K562 (cell line): ENCODE measurements at regions not wholly inside any gene's neighbourhood (a gene's known extent, or its start where the extent isn't known, plus 50 kb on each side); places are given as distances from the start of the nearest gene placed in this dataset.

ENCODE experiments used
- ARNT ChIP-seq, 2 experiments: fragments of 450-650 bp; IDR thresholded peaks; 2 replicates each; pipeline ENCODE4 v1.6.1; 2016; ENCODE audit warnings: mild to moderate bottlenecking in 1 of 2
- CHD1 ChIP-seq: fragments of 200-600 bp; sonication (generic); IDR thresholded peaks from one replicate; pipeline ENCODE4 v1.6.1; 2012; ENCODE audit warnings: mild to moderate bottlenecking, moderate library complexity, low read length, inconsistent platforms
- FOXA3 ChIP-seq, 2 experiments: fragments of 450-650 bp in 1 of 2; sonication (generic) in 1 of 2; formaldehyde crosslinking; IDR thresholded peaks in 1 of 2; conservative IDR thresholded peaks in 1 of 2; 2 replicates each; pipeline versions ENCODE4 v1.4.0 to v1.8.0; 2020 to 2022; ENCODE audit warnings: mild to moderate bottlenecking in 2 of 2, missing genetic modification reagents in 1 of 2
- HDGF ChIP-seq: fragments of 450-650 bp; IDR thresholded peaks from 2 replicates; pipeline ENCODE4 v1.6.1; 2016
- HMBOX1 ChIP-seq: sonication (generic); IDR thresholded peaks from 2 replicates; pipeline ENCODE4 v1.6.1; 2016
- HOMEZ ChIP-seq: fragments of 250-450 bp; sonication (Bioruptor Pico); IDR thresholded peaks from 2 replicates; pipeline ENCODE4 v1.4.0; 2020; ENCODE audit warnings: mild to moderate bottlenecking, moderate library complexity
- KAT2B ChIP-seq: IDR thresholded peaks from one replicate; pipeline ENCODE4 v1.6.1; 2012; ENCODE audit warnings: low read depth, mild to moderate bottlenecking, control low read depth, inconsistent platforms, low read length, moderate library complexity
- PHB ChIP-seq: fragments of 250-450 bp; sonication (Bioruptor Pico); IDR thresholded peaks from 2 replicates; pipeline ENCODE4 v1.5.0; 2021
- RAD21 ChIP-seq, 2 experiments: fragments of 250-450 bp in 1 of 2; fragments of 450-650 bp in 1 of 2; sonication (Bioruptor Pico) in 1 of 2; formaldehyde crosslinking in 1 of 2; IDR thresholded peaks in 1 of 2; conservative IDR thresholded peaks in 1 of 2; 2 replicates each; pipeline versions ENCODE4 v1.4.0 to v1.8.0; 2020 to 2022; ENCODE audit warnings: mild to moderate bottlenecking in 2 of 2, moderate library complexity in 1 of 2
- RBM22 ChIP-seq: fragments of 200-400 bp; formaldehyde crosslinking; IDR thresholded peaks from 2 replicates; pipeline ENCODE4 v1.6.1; 2018; ENCODE audit warnings: low read length, low read depth; ENCODE audit not compliant: poor library complexity, severe bottlenecking
- ZBTB5 ChIP-seq: fragments of 450-650 bp; IDR thresholded peaks from 2 replicates; pipeline ENCODE4 v1.6.1; 2017; ENCODE audit warnings: antibody characterized with exemption
- ZNF318 ChIP-seq, 2 experiments: fragments of 450-650 bp; IDR thresholded peaks; 2 replicates each; pipeline ENCODE4 v1.6.1; 2016; ENCODE audit warnings: mild to moderate bottlenecking in 2 of 2, borderline replicate concordance in 1 of 2, low read depth in 1 of 2, moderate library complexity in 1 of 2

GRCh38 chr6:109877028-109878004 lies 100.8 kb upstream of the GPR6 start (continued):
- TF ChIP-seq ZNF318 (IDR thresholded peaks at IDR 0.05; ENCODE audit: borderline replicate concordance in 1 of 2, low read depth in 1 of 2) (no peak), FOXA3 (CRISPR knock-in tag; conservative IDR thresholded peaks at IDR 0.05 in 1 of 2, IDR thresholded peaks at IDR 0.05 in 1 of 2) (peak in 1 of 2 experiments; percentile 46; a peak in 1 of 4 replicates), KAT2B (no peak), ARNT (IDR thresholded peaks at IDR 0.05) (no peak), RBM22 (no peak), ZBTB5 (no peak), HDGF (no peak), PHB (no peak), RAD21 (CRISPR knock-in tag; conservative IDR thresholded peaks at IDR 0.05 in 1 of 2, IDR thresholded peaks at IDR 0.05 in 1 of 2) (peak in 1 of 2 experiments; percentile 7; a peak in 1 of 4 replicates), HOMEZ (CRISPR knock-in tag) (no peak), HMBOX1 (no peak), CHD1 (no peak)
